Fibroblast of mammary gland (primary cell): ENCODE measurements at regions not wholly inside any gene's neighbourhood (a gene's known extent, or its start where the extent isn't known, plus 50 kb on each side); places are given as distances from the start of the nearest gene placed in this dataset.

Experiments
- DNase-seq: peaks from one replicate; pipeline ENCODE4 v3.0.0-alpha.2; 2010; ENCODE audit warnings: low read depth
- H3K4me3 ChIP-seq: 2 replicates; pipeline ENCODE4 v1.5.1; 2011; ENCODE audit warnings: low read depth, mild to moderate bottlenecking, low read length, moderate library complexity; ENCODE audit not compliant: control insufficient read depth
- TF ChIP-seq, protein P1 (sequence below): conservative IDR thresholded peaks from 2 replicates; pipeline ENCODE4 v1.5.1; 2011; ENCODE audit warnings: low read depth, low read length, inconsistent platforms; ENCODE audit not compliant: control insufficient read depth, insufficient read depth

DNA sequence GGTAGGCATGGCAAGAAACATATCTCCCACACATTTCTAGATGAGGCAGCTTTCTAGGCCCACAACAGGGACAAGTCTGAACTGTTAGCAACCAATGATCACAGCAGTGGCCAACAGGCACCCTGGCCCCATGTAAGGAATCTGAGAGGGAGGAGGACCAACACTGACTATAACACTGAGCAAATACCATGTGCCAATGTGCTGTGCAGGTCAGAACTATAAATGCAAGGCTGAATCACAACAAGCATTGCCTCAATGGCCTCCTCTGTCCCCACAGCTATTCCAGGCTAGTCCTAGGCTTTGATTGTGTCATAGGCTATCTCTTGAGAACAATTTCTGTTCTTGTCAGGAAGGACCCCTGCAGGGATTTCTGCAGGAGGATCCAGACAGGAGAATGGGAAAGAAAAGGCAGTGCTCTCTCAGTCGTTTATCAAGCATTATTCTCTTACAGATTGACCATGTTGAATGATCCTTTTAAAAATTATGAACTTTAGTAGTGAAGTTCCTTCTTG lies 221.2 kb downstream of the TLE1 start:
- DNase-seq: no peak
- TF ChIP-seq, protein P1, sequence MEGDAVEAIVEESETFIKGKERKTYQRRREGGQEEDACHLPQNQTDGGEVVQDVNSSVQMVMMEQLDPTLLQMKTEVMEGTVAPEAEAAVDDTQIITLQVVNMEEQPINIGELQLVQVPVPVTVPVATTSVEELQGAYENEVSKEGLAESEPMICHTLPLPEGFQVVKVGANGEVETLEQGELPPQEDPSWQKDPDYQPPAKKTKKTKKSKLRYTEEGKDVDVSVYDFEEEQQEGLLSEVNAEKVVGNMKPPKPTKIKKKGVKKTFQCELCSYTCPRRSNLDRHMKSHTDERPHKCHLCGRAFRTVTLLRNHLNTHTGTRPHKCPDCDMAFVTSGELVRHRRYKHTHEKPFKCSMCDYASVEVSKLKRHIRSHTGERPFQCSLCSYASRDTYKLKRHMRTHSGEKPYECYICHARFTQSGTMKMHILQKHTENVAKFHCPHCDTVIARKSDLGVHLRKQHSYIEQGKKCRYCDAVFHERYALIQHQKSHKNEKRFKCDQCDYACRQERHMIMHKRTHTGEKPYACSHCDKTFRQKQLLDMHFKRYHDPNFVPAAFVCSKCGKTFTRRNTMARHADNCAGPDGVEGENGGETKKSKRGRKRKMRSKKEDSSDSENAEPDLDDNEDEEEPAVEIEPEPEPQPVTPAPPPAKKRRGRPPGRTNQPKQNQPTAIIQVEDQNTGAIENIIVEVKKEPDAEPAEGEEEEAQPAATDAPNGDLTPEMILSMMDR: no peak
- H3K4me3 ChIP-seq: no peak overlapping the region

DNA sequence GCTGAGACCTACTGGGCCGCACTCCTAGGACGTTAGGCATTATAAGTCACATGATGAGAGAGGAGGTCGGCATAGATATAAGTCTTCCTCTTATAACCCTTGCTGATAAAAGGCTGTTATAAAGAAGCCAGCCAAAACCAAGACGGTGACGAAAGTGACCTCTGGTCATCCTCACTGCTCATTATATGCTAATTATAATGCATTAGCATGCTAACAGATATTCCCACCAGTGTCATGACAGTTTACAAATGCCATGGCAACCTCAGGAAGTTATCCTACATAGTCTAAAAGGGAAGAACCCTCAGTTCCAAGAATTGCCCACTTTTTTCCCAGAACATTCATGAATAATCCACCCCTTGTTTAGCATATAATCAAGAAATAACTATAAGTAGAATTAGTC lies 222.4 kb downstream of the TLE1 start:
- TF ChIP-seq, protein P1: no peak
- H3K4me3 ChIP-seq: no peak overlapping the region
- DNase-seq: no peak

DNA sequence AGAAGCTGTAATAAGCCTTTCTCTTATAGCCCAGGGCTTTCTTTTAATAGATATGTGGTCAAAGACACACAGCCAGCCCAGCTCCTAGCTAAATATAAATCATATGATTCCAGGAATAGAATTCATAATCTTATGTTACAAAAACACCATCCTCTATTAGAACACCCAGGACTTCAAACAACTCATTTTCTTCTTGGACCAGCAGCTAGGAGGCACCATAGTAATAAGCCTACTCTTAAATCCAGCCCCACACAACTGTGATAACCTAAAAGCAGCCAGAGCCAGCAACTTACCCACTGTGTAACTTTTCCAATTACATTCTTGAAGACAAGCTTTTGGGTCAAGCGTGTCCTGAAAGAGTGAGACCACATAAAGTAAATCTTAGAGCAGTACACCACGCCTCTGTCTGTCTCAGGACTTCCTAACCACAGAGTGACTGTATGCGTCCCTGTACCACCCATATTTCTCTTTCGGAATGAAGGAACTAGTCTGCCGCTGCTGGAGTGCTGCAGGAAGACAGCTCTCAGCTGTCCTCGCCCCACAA lies 223.8 kb downstream of the TLE1 start:
- H3K4me3 ChIP-seq: no peak overlapping the region
- no peak for DNase-seq
- TF ChIP-seq, protein P1: no peak

DNA sequence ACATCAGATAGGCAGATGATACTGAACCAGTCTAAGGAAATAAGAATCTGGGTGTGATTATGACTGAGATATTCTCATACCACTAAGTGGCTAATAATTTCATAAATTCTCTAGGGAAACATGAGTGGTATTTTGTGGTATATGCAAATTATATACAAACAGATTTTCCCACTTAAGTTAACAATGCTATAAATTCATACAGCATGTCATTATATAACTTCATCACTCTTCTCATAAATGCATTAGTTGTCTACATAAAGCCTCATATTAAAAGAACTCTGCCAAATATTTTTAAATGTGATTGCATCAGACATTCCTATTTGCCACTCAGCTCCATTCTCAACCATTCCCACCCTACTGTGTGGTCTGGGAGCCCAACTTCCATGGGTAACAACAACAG lies 226.5 kb downstream of the TLE1 start:
- no peak overlapping the region for H3K4me3 ChIP-seq
- TF ChIP-seq, protein P1: no peak
- DNase-seq: no peak

DNA sequence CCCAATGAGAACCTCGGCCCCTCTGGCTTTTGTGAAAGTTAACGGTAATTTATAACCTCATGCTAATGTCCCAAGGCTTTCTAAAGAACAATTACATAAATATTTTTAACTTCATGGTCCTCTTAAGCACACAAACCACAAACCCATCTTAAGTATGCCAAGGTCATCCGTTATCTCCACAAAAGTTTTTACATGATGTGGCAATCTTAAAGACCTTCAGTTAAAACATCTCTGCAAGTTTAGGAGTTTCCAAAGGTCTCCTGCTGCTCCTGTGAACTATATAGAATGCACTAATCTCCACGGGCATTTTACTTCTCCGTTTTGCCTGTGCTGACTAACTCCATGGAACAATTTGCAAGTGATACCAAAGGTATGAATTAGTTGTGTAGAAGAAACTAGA lies 228.2 kb downstream of the TLE1 start:
- H3K4me3 ChIP-seq: no peak overlapping the region
- TF ChIP-seq, protein P1: no peak
- DNase-seq: no peak

DNA sequence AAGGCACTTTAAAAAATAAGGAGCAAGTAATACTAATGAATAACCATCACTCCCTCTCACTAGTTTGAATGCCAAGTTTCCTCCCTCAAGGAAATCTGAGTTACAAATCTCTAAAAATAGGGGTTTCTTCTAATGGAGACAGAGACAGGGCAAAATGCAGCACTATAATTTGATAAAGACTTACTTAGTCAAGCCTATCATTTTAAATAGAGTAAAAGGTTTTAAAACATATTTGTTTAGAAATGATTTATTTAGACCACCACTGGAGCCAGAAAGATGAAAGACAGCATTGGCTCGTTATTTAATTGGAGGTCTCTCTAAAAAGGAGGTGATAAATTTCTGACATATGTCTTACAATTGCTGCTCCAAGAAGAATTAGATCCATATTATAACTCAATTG lies 228.7 kb downstream of the TLE1 start:
- no peak overlapping the region for H3K4me3 ChIP-seq
- TF ChIP-seq, protein P1: no peak
- no peak for DNase-seq

DNA sequence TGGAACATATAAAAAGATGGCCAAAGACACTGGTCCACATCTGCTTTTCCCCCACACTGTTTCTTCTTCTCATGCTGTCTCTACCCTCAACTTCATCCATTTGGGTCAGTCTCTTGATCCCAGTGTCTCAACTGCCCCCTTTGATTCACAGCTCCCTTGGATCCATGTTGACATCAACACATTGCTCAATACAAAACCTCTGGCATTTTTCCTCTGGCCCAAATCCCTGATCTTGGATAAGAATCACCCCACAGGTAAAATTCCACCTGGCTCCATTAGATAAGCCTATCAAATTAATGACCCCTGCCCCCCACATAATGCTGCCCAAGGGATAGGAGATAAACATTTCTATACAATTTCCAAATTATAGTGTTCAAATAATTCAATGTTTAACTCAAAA lies 229.8 kb downstream of the TLE1 start:
- no peak overlapping the region for H3K4me3 ChIP-seq
- no peak for DNase-seq
- TF ChIP-seq, protein P1: no peak
